ENCODE measurements at regions not wholly inside any gene's neighbourhood (a gene's known extent, or its start where the extent isn't known, plus 50 kb on each side); places are given as distances from the start of the nearest gene placed in this dataset.

GRCh38 chr10:56298941-56299340 lies 62.1 kb downstream of the ZWINT start:
- no peak for DNase-seq (ENCODE audit: low read depth in 2 of 2)
- H3K4me3 ChIP-seq (replicated peaks in 1 of 2; ENCODE audit: low read depth in 2 of 2, low read length in 2 of 2): no peak overlapping the region
- no peak for TF ChIP-seq CTCF (IDR thresholded peaks at IDR 0.05; ENCODE audit: low read depth, low read length)

GRCh38 chr10:56296618-56297017 lies 64.4 kb downstream of the ZWINT start:
- H3K4me3 ChIP-seq (replicated peaks in 1 of 2; ENCODE audit: low read depth in 2 of 2, low read length in 2 of 2): no peak overlapping the region
- DNase-seq (ENCODE audit: low read depth in 2 of 2): no peak
- TF ChIP-seq CTCF (IDR thresholded peaks at IDR 0.05; ENCODE audit: low read depth, low read length): no peak

GRCh38 chr10:56288403-56288802 lies 72.7 kb downstream of the ZWINT start:
- DNase-seq (ENCODE audit: low read depth in 2 of 2): no peak
- TF ChIP-seq CTCF (IDR thresholded peaks at IDR 0.05; ENCODE audit: low read depth, low read length): no peak
- no peak overlapping the region for H3K4me3 ChIP-seq (replicated peaks in 1 of 2; ENCODE audit: low read depth in 2 of 2, low read length in 2 of 2)

GRCh38 chr10:56286096-56286495 lies 75.0 kb downstream of the ZWINT start:
- no peak overlapping the region for H3K4me3 ChIP-seq (replicated peaks in 1 of 2; ENCODE audit: low read depth in 2 of 2, low read length in 2 of 2)
- DNase-seq (ENCODE audit: low read depth in 2 of 2): no peak
- no peak for TF ChIP-seq CTCF (IDR thresholded peaks at IDR 0.05; ENCODE audit: low read depth, low read length)

GRCh38 chr10:56279270-56279669 lies 81.8 kb downstream of the ZWINT start:
- DNase-seq (ENCODE audit: low read depth in 2 of 2): no peak
- no peak overlapping the region for H3K4me3 ChIP-seq (replicated peaks in 1 of 2; ENCODE audit: low read depth in 2 of 2, low read length in 2 of 2)
- no peak for TF ChIP-seq CTCF (IDR thresholded peaks at IDR 0.05; ENCODE audit: low read depth, low read length)

GRCh38 chr10:56269181-56269580 lies 91.9 kb downstream of the ZWINT start:
- DNase-seq (ENCODE audit: low read depth in 2 of 2): no peak
- H3K4me3 ChIP-seq (replicated peaks in 1 of 2; ENCODE audit: low read depth in 2 of 2, low read length in 2 of 2): no peak overlapping the region

More at GRCh38 chr10:56269181-56269580, 91.9 kb downstream of the ZWINT start:
- no peak for TF ChIP-seq CTCF (IDR thresholded peaks at IDR 0.05; ENCODE audit: low read depth, low read length)

Measured in cardiac fibroblast (primary cell).